Keratinocyte (primary cell): ENCODE measurements at regions not wholly inside any gene's neighbourhood (a gene's known extent, or its start where the extent isn't known, plus 50 kb on each side); places are given as distances from the start of the nearest gene placed in this dataset.

Experiments
- DNase-seq: peaks from one replicate; pipeline ENCODE4 v3.0.0-alpha.2; 2011; ENCODE audit warnings: low read depth, missing footprints, low spot score
- FAIRE-seq: peaks from 2 replicates; lab custom pipeline; 2011; peaks lifted over from hg19 to GRCh38; lab: Jason Lieb, UNC
- H2AFZ ChIP-seq: 2 replicates; pipeline ENCODE4 v1.6.0; 2012; ENCODE audit warnings: low read length, control low read depth, inconsistent platforms; ENCODE audit not compliant: control insufficient read depth
- H3K27ac ChIP-seq: 2 replicates; pipeline ENCODE4 v1.5.1; 2011; ENCODE audit warnings: low read length; ENCODE audit not compliant: control insufficient read depth, insufficient read depth
- H3K27me3 ChIP-seq: 3 replicates; pipeline ENCODE4 v1.6.0; 2011; ENCODE audit warnings: low read length; ENCODE audit not compliant: control insufficient read depth, insufficient read depth; ENCODE audit errors: extremely low read depth
- H3K36me3 ChIP-seq, 2 experiments: 2 replicates in 1 of 2; 3 replicates in 1 of 2; pipeline ENCODE4 v1.5.1; 2011; ENCODE audit warnings: low read length in 2 of 2, mild to moderate bottlenecking in 1 of 2; ENCODE audit not compliant: control insufficient read depth in 2 of 2, insufficient read depth in 2 of 2; ENCODE audit errors: extremely low read depth in 1 of 2
- H3K4me1 ChIP-seq: 3 replicates; pipeline ENCODE4 v1.5.1; 2011; ENCODE audit warnings: low read length; ENCODE audit not compliant: control insufficient read depth, insufficient read depth; ENCODE audit errors: extremely low read depth
- H3K4me2 ChIP-seq: 3 replicates; pipeline ENCODE4 v1.6.0; 2011; ENCODE audit warnings: low read depth, low read length; ENCODE audit not compliant: control insufficient read depth, insufficient read depth; ENCODE audit errors: extremely low read depth
- H3K4me3 ChIP-seq, 3 experiments: fragments of 200-600 bp in 1 of 3; sonication (generic) in 1 of 3; 2 replicates in 2 of 3; 3 replicates in 1 of 3; pipeline ENCODE4 v1.5.1; 2011 to 2016; ENCODE audit warnings: low read length in 3 of 3, mild to moderate bottlenecking in 3 of 3, control low read depth in 2 of 3, inconsistent platforms in 1 of 3, low read depth in 1 of 3, mixed read lengths in 1 of 3, mixed run types in 1 of 3, moderate library complexity in 1 of 3; ENCODE audit not compliant: control insufficient read depth in 2 of 3, insufficient read depth in 2 of 3; ENCODE audit errors: extremely low read depth in 1 of 3
- H3K79me2 ChIP-seq: 2 replicates; pipeline ENCODE4 v1.6.0; 2012; ENCODE audit warnings: low read length; ENCODE audit not compliant: control insufficient read depth, insufficient read depth
- H3K9ac ChIP-seq: 3 replicates; pipeline ENCODE4 v1.6.0; 2011; ENCODE audit warnings: low read length; ENCODE audit not compliant: control insufficient read depth, insufficient read depth; ENCODE audit errors: extremely low read depth
- H3K9me1 ChIP-seq: 3 replicates; pipeline ENCODE4 v1.6.0; 2011; ENCODE audit warnings: low read length; ENCODE audit not compliant: control insufficient read depth, insufficient read depth; ENCODE audit errors: extremely low read depth
- H3K9me3 ChIP-seq: 2 replicates; pipeline ENCODE4 v1.5.1; 2012; ENCODE audit warnings: low read depth, low read length; ENCODE audit not compliant: control insufficient read depth
- H4K20me1 ChIP-seq: 3 replicates; pipeline ENCODE4 v1.6.0; 2011; ENCODE audit warnings: low read length; ENCODE audit not compliant: control insufficient read depth, insufficient read depth; ENCODE audit errors: extremely low read depth
- CTCF ChIP-seq, 3 experiments: IDR thresholded peaks in 1 of 3; conservative IDR thresholded peaks in 1 of 3; optimal IDR thresholded peaks in 1 of 3; 2 replicates in 2 of 3; 3 replicates in 1 of 3; pipeline versions ENCODE3 to v1.5.1; 2011; ENCODE audit warnings: low read length in 3 of 3, mild to moderate bottlenecking in 3 of 3, moderate library complexity in 2 of 3, control low read depth in 1 of 3, inconsistent platforms in 1 of 3; ENCODE audit not compliant: insufficient read depth in 2 of 3; ENCODE audit errors: extremely low read depth in 1 of 3
- EZH2 ChIP-seq: IDR thresholded peaks from one replicate; pipeline ENCODE4 v1.6.1; 2012; ENCODE audit warnings: inconsistent platforms, mild to moderate bottlenecking, low read length, moderate library complexity
- dilution Hi-C: fragments of 300-500 bp; cut with MboI; formaldehyde crosslinking; loops from one replicate; pipeline ENCODE4 v1.7.0; 2020; ENCODE audit warnings: low sequenced_read_pairs; ENCODE audit not compliant: extremely low pct_ligation_motif_present

- dilution Hi-C loops, result no loop called here
- FAIRE-seq (no peak), DNase-seq (no peak)
- Histone ChIP-seq H3K4me1 (peaks cover 17% of the 10 kb centered on the region), H3K9ac (no peak overlapping the region), H3K9me3 (no peaks in the 10 kb centered on the region), H3K4me2 (no peak overlapping the region), H4K20me1 (no peaks in the 10 kb centered on the region), H3K4me3 (no peak overlapping the region), H3K79me2 (no peaks in the 10 kb centered on the region), H3K27me3 (no peaks in the 10 kb centered on the region), H2AFZ (no peak overlapping the region), H3K27ac (no peak overlapping the region), H3K36me3 (no peaks in the 10 kb centered on the region), H3K9me1 (no peaks in the 10 kb centered on the region)
- TF ChIP-seq EZH2 (no peak), CTCF (optimal IDR thresholded peaks at IDR 0.05 in 1 of 3, IDR thresholded peaks at IDR 0.05 in 1 of 3, conservative IDR thresholded peaks at IDR 0.05 in 1 of 3; ENCODE audit: extremely low read depth in 1 of 3, insufficient read depth in 2 of 3, low read length in 3 of 3) (no peak)
Measured at GRCh38 chr1:232877365-232878028, 72.3 kb downstream of the MAP10 start.

GRCh38 chr1:232878086-232878485 is 72.3 kb upstream of the NTPCR start:
- DNase-seq, result no peak
- Histone ChIP-seq H4K20me1 (no peaks in the 10 kb centered on the region), H3K9me3 (no peaks in the 10 kb centered on the region), H3K4me1 (peaks cover 11% of the 10 kb centered on the region), H3K4me2 (no peak overlapping the region), H3K4me3 (no peak overlapping the region), H3K27ac (no peak overlapping the region), H3K27me3 (no peaks in the 10 kb centered on the region), H2AFZ (no peak overlapping the region), H3K9ac (no peak overlapping the region), H3K36me3 (no peaks in the 10 kb centered on the region), H3K79me2 (no peaks in the 10 kb centered on the region), H3K9me1 (no peaks in the 10 kb centered on the region)
- dilution Hi-C loops, result no loop called here
- no peak for FAIRE-seq
- no peak for TF ChIP-seq CTCF (optimal IDR thresholded peaks at IDR 0.05 in 1 of 3, IDR thresholded peaks at IDR 0.05 in 1 of 3, conservative IDR thresholded peaks at IDR 0.05 in 1 of 3; ENCODE audit: extremely low read depth in 1 of 3, insufficient read depth in 2 of 3, low read length in 3 of 3)
